Endothelial cell of umbilical vein (primary cell): ENCODE measurements at regions not wholly inside any gene's neighbourhood (a gene's known extent, or its start where the extent isn't known, plus 50 kb on each side); places are given as distances from the start of the nearest gene placed in this dataset.

Experiments used
- BruUV-seq: library from RNA; stranded (reverse); fragments of 400-500 nt; replicated peaks from 2 replicates; lab custom pipeline; 2021; lab: Mats Ljungman, UMichigan
- CTCF ChIA-PET: fragments of 300-600, 350-600 bp; sonication (Branson Sonifier 250); formaldehyde crosslinking; loops from one replicate; lab custom pipeline; 2021; ENCODE audit warnings: antibody characterized with exemption, inconsistent platforms; lab: Charles Lee
- POLR2A ChIA-PET: fragments of 300-600, 350-600 bp; sonication (Branson Sonifier 250); formaldehyde crosslinking; loops from one replicate; lab custom pipeline; 2021; ENCODE audit warnings: antibody characterized with exemption, inconsistent platforms; lab: Charles Lee
- DNase-seq: peaks from one replicate; pipeline ENCODE4 v3.0.0-alpha.2; 2011; ENCODE audit warnings: low read depth, low spot score
- FAIRE-seq: peaks from 2 replicates; lab custom pipeline; 2011; peaks lifted over from hg19 to GRCh38; lab: Jason Lieb, UNC
- H2AFZ ChIP-seq: 2 replicates; pipeline ENCODE4 v1.6.0; 2012; ENCODE audit warnings: low read depth, low read length, control low read depth, inconsistent platforms
- H3K27ac ChIP-seq: 2 replicates; pipeline ENCODE4 v1.5.1; 2011; ENCODE audit warnings: low read depth, mild to moderate bottlenecking, control low read depth, low read length, moderate library complexity; ENCODE audit not compliant: insufficient read depth
- H3K27me3 ChIP-seq, 2 experiments: 2 replicates each; pipeline versions ENCODE4 v1.6.0 to v1.6.1; 2011; ENCODE audit warnings: low read length in 2 of 2, mixed read lengths in 1 of 2; ENCODE audit not compliant: control insufficient read depth in 2 of 2, insufficient read depth in 2 of 2
- H3K36me3 ChIP-seq, 2 experiments: 2 replicates in 1 of 2; 3 replicates in 1 of 2; pipeline ENCODE4 v1.5.1; 2011; ENCODE audit warnings: low read length in 2 of 2, mild to moderate bottlenecking in 1 of 2, moderate library complexity in 1 of 2; ENCODE audit not compliant: control insufficient read depth in 2 of 2, insufficient read depth in 2 of 2; ENCODE audit errors: extremely low read depth in 1 of 2
- H3K4me1 ChIP-seq: 3 replicates; pipeline ENCODE4 v1.5.1; 2011; ENCODE audit warnings: mild to moderate bottlenecking, low read length; ENCODE audit not compliant: control insufficient read depth, insufficient read depth; ENCODE audit errors: extremely low read depth
- H3K4me2 ChIP-seq: 2 replicates; pipeline ENCODE4 v1.6.1; 2011; ENCODE audit warnings: low read length, control low read depth, mixed read lengths; ENCODE audit not compliant: insufficient read depth
- H3K4me3 ChIP-seq, 3 experiments: fragments of 200-600 bp in 1 of 3; sonication (generic), shearing (Covaris generic) in 1 of 3; replicated peaks in 1 of 3; 2 replicates each; pipeline ENCODE4 v1.5.1; 2011 to 2016; ENCODE audit warnings: control low read depth in 3 of 3, low read length in 3 of 3, mild to moderate bottlenecking in 2 of 3, inconsistent platforms in 1 of 3, low read depth in 1 of 3, moderate library complexity in 1 of 3; ENCODE audit not compliant: insufficient read depth in 1 of 3
- H3K79me2 ChIP-seq: 2 replicates; pipeline ENCODE4 v1.6.0; 2012; ENCODE audit warnings: low read length, inconsistent platforms; ENCODE audit not compliant: control insufficient read depth, insufficient read depth
- H3K9ac ChIP-seq: replicated peaks from 2 replicates; pipeline ENCODE3; 2011; ENCODE audit warnings: low read length, control low read depth; ENCODE audit not compliant: insufficient read depth; ENCODE audit errors: extremely low read depth
- H3K9me1 ChIP-seq: replicated peaks from 3 replicates; pipeline ENCODE4 v1.6.0; 2011; ENCODE audit warnings: mild to moderate bottlenecking, low read length; ENCODE audit not compliant: control insufficient read depth, insufficient read depth; ENCODE audit errors: extremely low read depth
- H3K9me3 ChIP-seq: replicated peaks from 2 replicates; pipeline ENCODE4 v1.5.1; 2012; ENCODE audit warnings: low read length, inconsistent platforms; ENCODE audit not compliant: control insufficient read depth, insufficient read depth
- H4K20me1 ChIP-seq: replicated peaks from 2 replicates; pipeline ENCODE3; 2011; ENCODE audit warnings: mild to moderate bottlenecking, low read length; ENCODE audit not compliant: control insufficient read depth, insufficient read depth; ENCODE audit errors: extremely low read depth
- CTCF ChIP-seq, 2 donors: IDR thresholded peaks; 1 replicate in 1 of 2; 2 replicates in 1 of 2; pipeline ENCODE4 v1.5.1; 2011; ENCODE audit warnings: low read length in 2 of 2, mild to moderate bottlenecking in 2 of 2, moderate library complexity in 2 of 2, control low read depth in 1 of 2, inconsistent platforms in 1 of 2, low read depth in 1 of 2; ENCODE audit not compliant: insufficient read depth in 1 of 2; ENCODE audit errors: extremely low read depth in 1 of 2
- EZH2 ChIP-seq: IDR thresholded peaks from 2 replicates; pipeline ENCODE4 v1.6.1; 2012; ENCODE audit warnings: borderline replicate concordance, low read depth, mild to moderate bottlenecking, moderate library complexity, low read length, inconsistent platforms; ENCODE audit not compliant: severe bottlenecking
- FOS ChIP-seq: IDR thresholded peaks from 2 replicates; pipeline ENCODE4 v1.6.1; 2011; ENCODE audit warnings: mild to moderate bottlenecking, low read length, moderate library complexity, borderline replicate concordance; ENCODE audit not compliant: insufficient read depth
- GATA2 ChIP-seq: IDR thresholded peaks from 2 replicates; pipeline ENCODE4 v1.7.0; 2011; ENCODE audit warnings: low read depth, mild to moderate bottlenecking, moderate library complexity, mixed read lengths, low read length; ENCODE audit not compliant: insufficient read length, insufficient read depth
- JUN ChIP-seq: IDR thresholded peaks from 2 replicates; pipeline ENCODE4 v1.6.1; 2011; ENCODE audit warnings: borderline replicate concordance, low read depth; ENCODE audit not compliant: insufficient read length, insufficient read depth
- MAX ChIP-seq: IDR thresholded peaks from 2 replicates; pipeline ENCODE4 v1.6.1; 2011; ENCODE audit not compliant: insufficient read depth, insufficient read length
- MYC ChIP-seq: IDR thresholded peaks from one replicate; pipeline ENCODE4 v1.6.1; 2011; ENCODE audit warnings: mild to moderate bottlenecking, low read depth, low read length
- POLR2A ChIP-seq: IDR thresholded peaks from 2 replicates; pipeline ENCODE4 v1.6.1; 2012; ENCODE audit warnings: low read depth, mild to moderate bottlenecking, control low read depth, low read length
- POLR2AphosphoS5 ChIP-seq: IDR thresholded peaks from 2 replicates; pipeline ENCODE4 v1.6.1; 2012; ENCODE audit warnings: low read depth, mild to moderate bottlenecking, control low read depth, low read length, moderate library complexity; ENCODE audit not compliant: insufficient read depth
- dilution Hi-C: fragments of 300-500 bp; cut with MboI; formaldehyde crosslinking; loops from one replicate; pipeline ENCODE4 v1.15.0; 2019; ENCODE audit warnings: low sequenced_read_pairs; ENCODE audit not compliant: extremely low pct_ligation_motif_present
- intact Hi-C: fragments of 100-400 bp; cut with micrococcal nuclease; formaldehyde crosslinking; loops from one replicate; pipeline ENCODE4 v1.10.0; 2022

GRCh38 chr4:148514581-148514980 lies 72.4 kb upstream of the NR3C2 start:
- Histone ChIP-seq H3K4me2 (peak overlapping the region; percentile 92), H3K4me1 (peaks cover 31% of the 10 kb centered on the region), H3K9ac (peak overlapping the region; percentile 67), H3K36me3 (no peaks in the 10 kb centered on the region), H3K4me3 (peak overlapping the region in 1 of 3 experiments; percentile 26), H3K9me3 (no peaks in the 10 kb centered on the region), H3K27ac (peak overlapping the region; percentile 93), H2AFZ (no peak overlapping the region), H3K79me2 (no peaks in the 10 kb centered on the region), H4K20me1 (no peaks in the 10 kb centered on the region), H3K9me1 (no peaks in the 10 kb centered on the region), H3K27me3 (no peaks in the 10 kb centered on the region)
- BruUV-seq, result no TSS peak
- dilution Hi-C loops (no loop called here), intact Hi-C loops (loop anchor here (2.0 to 10.0 kb wide), 2 partner anchors 160 to 520 kb away; no protein-coding TSS in a partner anchor)
- ChIA-PET CTCF (interaction anchor here (1.1 kb wide), 1 partner anchor 517 kb away, joined by 5 read pairs; no protein-coding TSS in a partner anchor), POLR2A (no interaction called here)
- TF ChIP-seq POLR2AphosphoS5, result no peak
- no peak for TF ChIP-seq POLR2A
- no peak for TF ChIP-seq JUN
- no peak for TF ChIP-seq GATA2
- no peak for TF ChIP-seq MYC
- no peak for TF ChIP-seq MAX
- no peak for TF ChIP-seq EZH2
- no peak for TF ChIP-seq FOS
- TF ChIP-seq CTCF (IDR thresholded peaks at IDR 0.05; ENCODE audit: extremely low read depth in 1 of 2, insufficient read depth in 1 of 2, low read depth in 1 of 2, low read length in 2 of 2), result no peak
- DNase-seq (peak; percentile 69), FAIRE-seq (peak; percentile 73)
